Ishikawa (cell line): ENCODE measurements at regions not wholly inside any gene's neighbourhood (a gene's known extent, or its start where the extent isn't known, plus 50 kb on each side); places are given as distances from the start of the nearest gene placed in this dataset.

Source experiments
- CEBPB ChIP-seq: IDR thresholded peaks from 2 replicates; pipeline ENCODE4 v1.6.1; 2012
- EP300 ChIP-seq: IDR thresholded peaks from 2 replicates; pipeline ENCODE4 v1.6.1; 2012; ENCODE audit warnings: borderline replicate concordance
- FOXM1 ChIP-seq: IDR thresholded peaks from 2 replicates; pipeline ENCODE4 v1.6.1; 2012; ENCODE audit warnings: low read depth, borderline replicate concordance
- NFIC ChIP-seq: IDR thresholded peaks from 2 replicates; pipeline ENCODE4 v1.6.1; 2012
- RAD21 ChIP-seq: IDR thresholded peaks from 2 replicates; pipeline ENCODE4 v1.6.1; 2012; ENCODE audit warnings: low read depth
- REST ChIP-seq: IDR thresholded peaks from 2 replicates; pipeline ENCODE4 v1.6.1; 2012; ENCODE audit warnings: low read depth, mild to moderate bottlenecking

GRCh38 chr20:58011106-58011946, 217.1 kb downstream of the ANKRD60 start:
- no peak for TF ChIP-seq CEBPB
- TF ChIP-seq RAD21: no peak
- TF ChIP-seq REST: no peak
- TF ChIP-seq EP300: no peak
- TF ChIP-seq NFIC: no peak
- TF ChIP-seq FOXM1: no peak
